RKO (cell line): ENCODE measurements at regions not wholly inside any gene's neighbourhood (a gene's known extent, or its start where the extent isn't known, plus 50 kb on each side); places are given as distances from the start of the nearest gene placed in this dataset.
"Not testable (repeated sequence)": the region's sequence is repeated elsewhere in the genome, so short reads cannot be mapped to it uniquely, and the experiment has no call there.

Source experiments
- DNase-seq: peaks from one replicate; pipeline ENCODE4 v3.0.0-alpha.2; 2016; ENCODE audit warnings: low spot score

- no peak for DNase-seq
Observed at GRCh38 chr7:106749165-106749564, 88.2 kb upstream of the CCDC71L start.

GRCh38 chr7:106750773-106751172 lies 89.8 kb upstream of the CCDC71L start:
- DNase-seq: no peak

- no peak for DNase-seq
Observed at GRCh38 chr7:106752367-106752766, 91.4 kb upstream of the CCDC71L start.

- not testable (repeated sequence) for DNase-seq
Observed at GRCh38 chr7:106755024-106755423, 94.1 kb upstream of the CCDC71L start.

GRCh38 chr7:106755641-106756040 lies 94.7 kb upstream of the CCDC71L start:
- DNase-seq: no peak

GRCh38 chr7:106756071-106756470 lies 95.1 kb upstream of the CCDC71L start:
- no peak for DNase-seq

- no peak for DNase-seq
Observed at GRCh38 chr7:106756884-106757283, 95.9 kb upstream of the CCDC71L start.

GRCh38 chr7:106757846-106758245 lies 96.9 kb upstream of the CCDC71L start:
- DNase-seq: no peak

GRCh38 chr7:106762845-106763244 lies 101.9 kb upstream of the CCDC71L start:
- not testable (repeated sequence) for DNase-seq

GRCh38 chr7:106763717-106764116 lies 101.4 kb upstream of the PIK3CG start:
- no peak for DNase-seq

- DNase-seq: no peak
Observed at GRCh38 chr7:106765727-106766355, 99.2 kb upstream of the PIK3CG start.

GRCh38 chr7:106766551-106766950 lies 98.5 kb upstream of the PIK3CG start:
- DNase-seq: no peak

GRCh38 chr7:106767078-106767477 lies 98.0 kb upstream of the PIK3CG start:
- no peak for DNase-seq

- DNase-seq: no peak
Observed at GRCh38 chr7:106767498-106768323, 97.4 kb upstream of the PIK3CG start.

- no peak for DNase-seq
Observed at GRCh38 chr7:106768324-106768751, 96.7 kb upstream of the PIK3CG start.

- peak; percentile 58 for DNase-seq
Observed at GRCh38 chr7:106770191-106770590, 94.9 kb upstream of the PIK3CG start.

- peak; percentile 52 for DNase-seq
Observed at GRCh38 chr7:106772655-106773108, 92.4 kb upstream of the PIK3CG start.

- no peak for DNase-seq
Observed at GRCh38 chr7:106773228-106773627, 91.9 kb upstream of the PIK3CG start.

GRCh38 chr7:106773721-106774120 lies 91.4 kb upstream of the PIK3CG start:
- no peak for DNase-seq

GRCh38 chr7:106774213-106774767 lies 90.8 kb upstream of the PIK3CG start:
- no peak for DNase-seq

GRCh38 chr7:106774768-106775551 lies 90.1 kb upstream of the PIK3CG start:
- DNase-seq: no peak

- DNase-seq: peak; percentile 90
Observed at GRCh38 chr7:106775552-106775936, 89.5 kb upstream of the PIK3CG start.
